ENCODE measurements at regions not wholly inside any gene's neighbourhood (a gene's known extent, or its start where the extent isn't known, plus 50 kb on each side); places are given as distances from the start of the nearest gene placed in this dataset.

DNA sequence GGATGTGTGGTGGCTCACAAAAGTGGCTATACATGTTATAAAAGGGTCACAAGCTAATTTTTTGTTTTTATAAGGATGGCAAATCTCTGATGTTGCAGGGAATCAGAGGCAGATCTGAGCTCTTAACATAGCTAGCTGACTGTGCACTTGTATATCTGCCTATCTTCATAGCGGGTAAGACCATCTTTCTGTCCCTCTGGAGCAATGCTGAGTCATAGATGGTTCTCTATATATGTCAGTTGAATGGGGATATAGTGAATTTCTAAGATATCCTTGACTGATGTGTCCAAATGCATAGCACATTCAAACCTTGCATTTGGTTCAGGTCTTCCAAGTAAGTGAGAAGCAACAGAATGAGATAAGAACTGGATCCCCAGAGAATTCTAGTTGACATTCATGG lies 272.6 kb upstream of the PROX1 start:
- intact Hi-C loops (cut with micrococcal nuclease), result no loop called here

GRCh38 chr1:213719462-213719861 lies 268.3 kb upstream of the PROX1 start:
- intact Hi-C loops (cut with micrococcal nuclease), result no loop called here

DNA sequence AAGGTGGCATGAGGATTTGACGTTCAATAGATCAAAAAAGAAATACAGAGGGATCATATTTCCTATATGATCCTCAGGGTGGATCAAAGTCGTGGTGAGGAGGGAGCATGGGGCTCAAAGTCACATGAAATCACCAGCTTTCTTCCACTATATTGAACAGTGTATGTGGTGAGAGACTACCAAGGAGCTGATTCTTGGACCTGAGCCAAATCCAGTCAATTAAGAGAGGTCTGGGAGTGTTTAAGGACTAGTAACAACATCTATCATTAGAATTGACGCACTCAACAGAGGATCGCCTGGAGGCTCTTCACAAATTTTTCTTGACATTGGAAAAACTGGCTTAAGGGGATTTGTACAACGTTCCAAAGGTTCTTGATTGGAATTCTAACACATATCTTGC lies 267.7 kb upstream of the PROX1 start:
- intact Hi-C loops (cut with micrococcal nuclease), result no loop called here

GRCh38 chr1:213723187-213723586 lies 264.6 kb upstream of the PROX1 start:
- intact Hi-C loops (cut with micrococcal nuclease), result no loop called here

DNA sequence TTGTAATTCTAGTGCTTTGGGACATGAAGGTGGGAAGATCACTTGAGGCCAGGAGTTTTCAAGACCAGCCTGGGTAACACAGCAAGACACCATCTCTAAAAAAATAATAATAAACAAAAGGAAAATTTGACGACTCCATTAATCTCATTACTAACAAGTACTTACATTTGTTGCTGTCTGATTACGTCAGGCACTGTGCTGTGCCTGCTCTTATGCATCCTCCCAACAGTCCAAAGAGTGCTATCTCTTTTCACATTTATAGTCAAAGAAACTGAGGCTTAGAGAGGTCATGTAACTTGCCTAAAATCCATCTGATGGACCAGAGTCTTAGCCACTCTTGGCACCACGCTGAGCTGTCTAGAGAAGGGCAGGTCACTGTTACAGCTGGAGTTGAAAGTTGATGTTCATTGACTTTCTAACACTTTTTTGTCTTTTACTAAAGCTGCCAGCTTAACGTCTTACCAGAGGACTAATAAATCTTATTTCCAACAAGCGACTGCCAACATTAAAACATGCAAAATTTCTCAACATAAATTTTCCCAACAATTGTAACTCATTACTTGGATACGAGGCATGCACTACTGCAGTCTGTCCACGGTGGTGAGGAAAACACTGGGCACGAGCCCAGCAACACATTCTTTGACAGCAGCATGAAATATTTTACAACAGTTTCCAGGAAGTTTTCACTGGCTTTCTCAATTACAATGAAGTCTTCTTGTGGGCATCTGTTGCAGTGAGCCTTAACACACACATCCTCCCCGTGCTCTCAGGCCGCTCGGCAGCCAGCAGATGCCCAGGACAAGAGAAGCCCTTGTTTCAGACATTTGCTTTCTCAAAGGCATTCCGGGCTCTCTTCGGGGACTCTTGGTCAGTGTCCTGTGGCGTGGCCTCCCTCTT lies 262.9 kb upstream of the PROX1 start:
- intact Hi-C loops (cut with micrococcal nuclease), result no loop called here

GRCh38 chr1:213727853-213728592 lies 259.8 kb upstream of the PROX1 start:
- intact Hi-C loops (cut with micrococcal nuclease), result no loop called here

- intact Hi-C loops (cut with micrococcal nuclease), result no loop called here
Measured at GRCh38 chr1:213728593-213729536, 258.9 kb upstream of the PROX1 start.

DNA sequence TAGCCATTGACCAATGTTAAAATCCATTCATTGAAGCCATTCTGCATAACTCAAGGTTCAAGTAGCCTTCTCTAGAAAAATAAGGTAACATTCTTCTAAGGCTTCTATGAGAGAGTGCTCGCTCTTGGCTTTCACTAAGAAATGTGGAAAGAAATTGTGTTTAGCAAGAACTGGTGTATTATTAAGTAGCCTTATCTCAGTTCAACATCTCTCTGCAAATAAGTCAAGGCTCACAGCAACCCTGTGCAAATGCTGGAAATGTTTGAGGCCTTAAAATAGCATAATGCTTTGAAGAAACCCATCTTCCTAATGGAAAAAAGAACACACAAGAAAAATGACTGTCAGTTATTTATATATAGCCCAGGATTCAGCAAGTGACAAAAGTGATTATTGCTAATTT lies 254.1 kb upstream of the PROX1 start:
- intact Hi-C loops (cut with micrococcal nuclease), result no loop called here

DNA sequence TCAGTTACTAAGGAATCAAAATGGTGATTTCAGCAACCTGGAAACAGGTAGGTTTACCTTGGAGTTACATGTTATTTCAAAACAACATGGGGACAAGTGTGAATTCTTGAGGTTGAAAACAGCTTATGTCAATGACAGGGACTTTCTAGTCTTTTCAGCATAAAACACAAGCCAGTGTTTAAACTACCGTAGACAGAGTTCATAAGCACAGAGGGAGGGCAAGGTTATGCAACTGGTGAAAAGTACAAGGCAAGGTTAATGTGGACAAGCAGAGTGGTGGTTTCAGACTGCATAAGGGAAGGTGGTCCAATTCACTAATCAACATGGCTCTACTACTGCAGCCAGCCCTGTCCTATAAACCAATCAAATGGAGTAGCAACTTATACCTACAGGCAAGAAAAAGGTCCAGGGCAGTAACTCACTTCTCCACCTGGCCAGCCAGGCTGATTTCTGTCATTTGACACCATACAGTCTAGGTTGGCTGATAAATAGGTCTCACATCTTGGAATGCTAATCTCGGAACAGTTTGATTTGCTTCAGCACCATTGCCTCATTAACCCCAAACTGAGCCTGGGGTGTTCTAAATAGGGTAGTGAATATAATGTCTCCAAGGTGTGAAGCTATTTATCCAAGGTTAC lies 250.3 kb upstream of the PROX1 start:
- intact Hi-C loops (cut with micrococcal nuclease), result no loop called here

- intact Hi-C loops (cut with micrococcal nuclease), result no loop called here
Measured at GRCh38 chr1:213738658-213739057, 249.1 kb upstream of the PROX1 start.

DNA sequence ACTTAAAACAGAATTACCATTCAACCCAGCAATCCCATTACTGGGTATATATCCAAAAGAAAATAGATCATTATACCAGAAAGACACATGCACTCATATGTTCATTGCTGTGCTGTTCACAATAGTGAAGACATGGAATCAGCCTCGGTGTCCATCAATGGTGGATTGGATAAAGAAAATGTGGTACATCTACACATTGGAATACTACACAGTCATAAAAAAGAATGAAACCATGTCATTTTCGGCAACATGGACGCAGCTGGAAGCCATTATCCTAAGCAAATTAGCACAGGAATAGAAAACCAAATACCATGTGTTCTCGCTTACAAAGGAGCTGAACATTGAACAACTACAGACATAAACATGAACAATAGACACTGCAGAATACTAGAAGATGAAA lies 244.8 kb upstream of the PROX1 start:
- intact Hi-C loops (cut with micrococcal nuclease), result no loop called here

DNA sequence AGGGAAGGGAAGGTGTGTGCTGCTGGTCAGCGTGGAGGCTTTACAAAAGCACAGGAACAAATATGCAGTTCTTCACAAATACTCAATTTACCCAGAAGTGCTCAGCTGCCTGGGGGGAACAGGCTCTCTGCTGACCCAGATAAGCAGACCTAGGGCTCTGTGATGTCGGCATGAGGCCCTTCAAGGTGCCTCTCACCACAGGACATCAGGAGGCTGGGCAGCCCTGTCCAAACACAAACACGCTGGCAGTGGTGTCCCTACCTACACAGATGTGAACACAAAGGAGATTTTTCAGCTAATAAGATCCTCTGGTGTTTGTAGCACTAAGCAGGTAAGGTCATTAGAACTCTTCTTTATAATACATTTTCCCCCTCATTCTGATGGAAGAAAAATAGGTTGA lies 243.0 kb upstream of the PROX1 start:
- intact Hi-C loops (cut with micrococcal nuclease), result no loop called here

DNA sequence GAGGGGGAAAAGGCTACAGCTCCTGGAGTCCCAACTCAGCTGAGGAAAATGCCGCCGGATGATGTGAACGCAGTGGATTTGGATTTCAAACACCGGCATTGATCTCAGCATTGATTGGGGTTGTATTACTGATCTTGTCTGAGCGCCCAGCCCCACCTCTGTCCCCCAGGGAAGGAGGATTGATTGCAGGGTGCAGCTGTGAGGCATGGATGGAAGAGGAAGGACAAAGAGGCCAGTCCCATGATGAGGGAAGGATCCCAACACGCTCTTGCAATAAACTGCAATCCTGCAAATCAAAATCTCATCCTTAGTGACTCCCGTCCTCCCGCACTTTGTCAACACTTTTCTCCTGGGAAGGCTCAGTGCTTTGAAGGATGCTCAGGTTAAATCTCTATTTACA lies 242.3 kb upstream of the PROX1 start:
- intact Hi-C loops (cut with micrococcal nuclease), result no loop called here

DNA sequence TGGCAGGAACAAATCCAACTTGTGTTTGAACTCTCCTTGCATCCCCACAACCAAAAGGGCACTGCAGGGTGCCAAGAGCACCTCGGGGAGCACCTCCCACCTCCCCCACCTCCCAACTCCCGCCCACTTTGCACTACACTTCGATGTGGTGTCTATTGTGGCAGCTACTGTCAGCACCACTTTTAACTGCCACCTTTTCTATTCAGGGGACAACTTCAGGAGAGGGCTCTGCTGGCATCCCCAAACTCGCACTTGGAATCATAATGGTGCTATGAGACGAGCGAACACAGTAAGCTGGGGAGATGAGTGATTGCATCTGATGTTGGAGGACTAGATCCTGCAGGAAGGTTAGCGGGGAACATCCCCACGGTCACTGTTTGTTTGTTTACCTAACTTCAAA lies 238.2 kb upstream of the PROX1 start:
- intact Hi-C loops (cut with micrococcal nuclease), result no loop called here

DNA sequence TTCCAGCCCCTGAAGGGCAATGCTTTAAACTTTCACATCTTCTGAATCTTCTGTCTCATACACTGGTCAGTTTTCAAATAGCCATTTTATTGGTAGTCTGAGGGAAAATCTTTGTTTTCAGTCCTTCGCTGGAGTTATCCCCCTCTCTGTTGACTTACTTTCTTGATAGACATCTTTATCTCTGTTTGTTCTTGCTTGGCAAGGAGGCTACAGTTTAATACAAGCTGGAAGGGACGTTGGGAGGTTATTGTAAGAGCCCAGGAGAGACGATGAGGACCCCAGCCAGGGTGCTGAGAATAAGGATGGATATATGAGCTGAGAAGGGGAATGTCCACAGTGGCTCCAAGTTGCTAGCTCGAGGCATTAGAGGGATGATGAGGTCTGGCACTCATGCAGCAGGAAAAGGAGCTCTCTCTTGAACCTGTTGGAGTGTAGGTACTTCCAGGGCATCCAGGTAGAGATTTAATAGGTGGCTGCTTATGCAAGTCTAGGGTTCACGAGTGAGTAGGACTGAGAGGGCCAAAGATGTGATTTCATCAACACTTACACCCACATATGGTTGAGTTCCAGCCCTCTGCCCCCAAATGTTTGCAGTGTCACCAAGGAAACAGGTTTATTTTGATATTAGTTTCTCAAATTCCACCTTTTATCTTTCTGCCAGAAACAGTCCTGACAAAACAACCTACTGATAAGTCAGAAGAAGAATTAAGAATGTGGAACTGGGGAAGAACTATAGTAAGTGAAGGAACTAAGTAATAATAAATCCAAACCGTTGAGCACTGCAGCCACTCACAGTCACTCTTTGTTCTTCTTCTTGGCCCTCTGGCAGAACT lies 237.3 kb upstream of the PROX1 start:
- intact Hi-C loops (cut with micrococcal nuclease), result no loop called here

GRCh38 chr1:213751064-213751397 lies 236.7 kb upstream of the PROX1 start:
- intact Hi-C loops (cut with micrococcal nuclease), result no loop called here

DNA sequence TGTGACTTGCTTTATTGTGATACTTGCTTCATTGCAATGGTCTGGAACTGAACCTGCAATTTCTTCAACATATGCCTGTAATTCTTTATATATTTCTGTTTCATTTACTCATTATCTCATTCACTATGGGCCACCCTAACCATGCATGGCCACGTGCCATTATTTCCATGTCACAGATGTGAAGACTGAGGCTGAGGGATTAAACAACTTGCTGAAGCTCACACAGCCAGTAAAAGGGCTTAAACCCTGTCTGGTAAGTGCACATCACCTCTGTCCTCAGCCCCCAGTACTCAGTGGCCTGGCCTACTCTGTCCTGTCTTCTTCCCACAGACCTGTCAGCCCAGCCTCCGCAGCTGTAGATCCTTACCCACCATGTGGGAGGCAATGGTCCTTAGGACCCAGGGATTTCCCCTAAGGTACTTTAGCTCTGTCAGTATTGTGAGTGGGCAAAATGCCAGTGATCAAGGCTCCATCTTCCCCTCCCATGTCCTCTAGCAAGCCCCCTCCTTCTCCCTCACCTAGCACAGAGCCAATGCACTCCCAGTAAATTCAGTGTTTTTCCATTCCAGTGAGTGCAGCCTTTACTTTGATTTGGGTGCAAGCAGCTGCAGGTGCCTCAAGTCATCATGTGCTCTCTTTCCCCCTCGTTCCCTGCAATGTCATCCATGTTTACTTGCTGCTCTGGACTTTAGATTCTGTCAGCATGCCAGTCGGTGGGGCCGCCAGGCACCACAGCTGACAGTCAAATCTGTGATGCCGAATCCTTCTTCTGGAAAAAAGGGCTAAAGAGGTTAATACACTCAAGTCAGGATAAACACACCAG lies 228.2 kb upstream of the PROX1 start:
- intact Hi-C loops (cut with micrococcal nuclease), result no loop called here

DNA sequence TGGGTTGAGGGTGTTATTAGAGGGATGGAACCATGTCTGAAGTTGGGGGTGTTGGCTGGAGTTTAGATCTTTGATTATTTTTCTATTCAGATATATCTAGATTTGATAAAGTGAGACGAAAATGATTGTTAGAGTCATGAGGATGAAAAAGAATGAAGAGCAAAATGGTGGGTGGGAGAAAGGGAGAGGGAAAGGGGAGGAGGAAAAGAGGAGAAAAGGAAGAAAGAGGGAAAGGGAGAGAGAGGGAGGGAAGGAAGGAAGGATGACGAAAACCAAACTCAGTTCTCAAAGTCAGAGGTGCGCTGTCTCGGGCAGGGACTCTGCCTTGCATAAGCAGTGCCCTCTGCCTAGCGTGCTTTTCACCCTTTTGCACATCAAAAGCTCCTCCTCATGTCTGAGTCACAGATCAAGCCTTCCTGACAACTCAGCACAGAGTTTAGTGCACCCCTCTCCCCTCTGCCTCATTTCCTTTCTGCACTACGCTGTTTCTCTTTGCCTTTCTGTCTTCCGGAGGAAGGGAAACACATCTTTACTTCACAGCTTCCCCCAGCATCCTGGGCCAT lies 225.8 kb upstream of the PROX1 start:
- intact Hi-C loops (cut with micrococcal nuclease), result no loop called here

GRCh38 chr1:213767683-213768082 lies 220.1 kb upstream of the PROX1 start:
- intact Hi-C loops (cut with micrococcal nuclease), result no loop called here

All from T-helper 2 cell treated with Interferon-gamma antibody and Interleukin-4, amounts not matched to agents 100 ng/mL and 5 ng/mL, for 36 hours (primary cell).